ENCODE measurements at regions not wholly inside any gene's neighbourhood (a gene's known extent, or its start where the extent isn't known, plus 50 kb on each side); places are given as distances from the start of the nearest gene placed in this dataset.

DNA sequence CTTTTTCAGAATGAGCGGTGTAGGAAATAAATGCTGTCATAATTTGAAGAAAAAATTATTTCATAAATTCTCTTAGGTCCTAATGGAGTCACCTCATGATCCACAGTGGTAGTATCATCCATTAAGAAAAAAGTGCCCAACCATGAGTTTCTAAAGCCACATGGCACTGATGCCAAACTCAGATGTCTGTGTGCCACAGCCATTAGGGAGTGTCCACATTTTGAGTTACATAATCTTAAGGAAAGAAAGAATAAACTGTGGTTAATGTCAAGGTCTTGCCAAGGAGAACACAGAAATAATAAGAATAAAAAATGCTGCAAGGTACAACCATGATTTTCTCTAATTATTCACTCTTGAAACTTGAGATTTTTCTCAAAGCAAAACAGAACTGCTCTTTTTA is 1101.8 kb downstream of the SORCS3 start:
- TF ChIP-seq, protein P1, sequence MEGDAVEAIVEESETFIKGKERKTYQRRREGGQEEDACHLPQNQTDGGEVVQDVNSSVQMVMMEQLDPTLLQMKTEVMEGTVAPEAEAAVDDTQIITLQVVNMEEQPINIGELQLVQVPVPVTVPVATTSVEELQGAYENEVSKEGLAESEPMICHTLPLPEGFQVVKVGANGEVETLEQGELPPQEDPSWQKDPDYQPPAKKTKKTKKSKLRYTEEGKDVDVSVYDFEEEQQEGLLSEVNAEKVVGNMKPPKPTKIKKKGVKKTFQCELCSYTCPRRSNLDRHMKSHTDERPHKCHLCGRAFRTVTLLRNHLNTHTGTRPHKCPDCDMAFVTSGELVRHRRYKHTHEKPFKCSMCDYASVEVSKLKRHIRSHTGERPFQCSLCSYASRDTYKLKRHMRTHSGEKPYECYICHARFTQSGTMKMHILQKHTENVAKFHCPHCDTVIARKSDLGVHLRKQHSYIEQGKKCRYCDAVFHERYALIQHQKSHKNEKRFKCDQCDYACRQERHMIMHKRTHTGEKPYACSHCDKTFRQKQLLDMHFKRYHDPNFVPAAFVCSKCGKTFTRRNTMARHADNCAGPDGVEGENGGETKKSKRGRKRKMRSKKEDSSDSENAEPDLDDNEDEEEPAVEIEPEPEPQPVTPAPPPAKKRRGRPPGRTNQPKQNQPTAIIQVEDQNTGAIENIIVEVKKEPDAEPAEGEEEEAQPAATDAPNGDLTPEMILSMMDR (IDR thresholded peaks at IDR 0.05): no peak
- no peak for TF ChIP-seq POLR2A (IDR thresholded peaks at IDR 0.05)

Data from right lobe of liver (tissue), 4 donors.